ENCODE measurements at regions not wholly inside any gene's neighbourhood (a gene's known extent, or its start where the extent isn't known, plus 50 kb on each side); places are given as distances from the start of the nearest gene placed in this dataset.

GRCh38 chr9:80375477-80375876, 803.7 kb downstream of the TLE4 start:
- DNase-seq (ENCODE audit: low spot score): no peak
- no peak overlapping the region for H3K27ac ChIP-seq (ENCODE audit: extremely low read length, insufficient read depth, low read length)
- TF ChIP-seq ZNF383 (CRISPR knock-in tag; IDR thresholded peaks at IDR 0.05; ENCODE audit: borderline replicate concordance) (no peak), ZFP1 (CRISPR knock-in tag; IDR thresholded peaks at IDR 0.05) (no peak), ZNF781 (CRISPR knock-in tag; IDR thresholded peaks at IDR 0.05; ENCODE audit: borderline replicate concordance, not compliant biosample characterization) (no peak), CBX5 (CRISPR knock-in tag; IDR thresholded peaks at IDR 0.05; ENCODE audit: borderline replicate concordance) (no peak), HDAC2 (CRISPR knock-in tag; IDR thresholded peaks at IDR 0.05) (no peak), ZNF20 (CRISPR knock-in tag; IDR thresholded peaks at IDR 0.05) (no peak), ZZZ3 (CRISPR knock-in tag; IDR thresholded peaks at IDR 0.05; ENCODE audit: borderline replicate concordance) (no peak), AKAP8 (CRISPR knock-in tag; IDR thresholded peaks at IDR 0.05) (no peak), ZNF530 (CRISPR knock-in tag; IDR thresholded peaks at IDR 0.05; ENCODE audit: low read depth) (no peak), ZFP36 (IDR thresholded peaks at IDR 0.05; ENCODE audit: borderline replicate concordance, low read depth, low read length, partially characterized antibody) (no peak), NFE2 (CRISPR knock-in tag; IDR thresholded peaks at IDR 0.05) (no peak), RXRA (CRISPR knock-in tag; IDR thresholded peaks at IDR 0.05) (no peak), ZNF317 (CRISPR knock-in tag; IDR thresholded peaks at IDR 0.05) (no peak)
- TF ChIP-seq, protein P1, sequence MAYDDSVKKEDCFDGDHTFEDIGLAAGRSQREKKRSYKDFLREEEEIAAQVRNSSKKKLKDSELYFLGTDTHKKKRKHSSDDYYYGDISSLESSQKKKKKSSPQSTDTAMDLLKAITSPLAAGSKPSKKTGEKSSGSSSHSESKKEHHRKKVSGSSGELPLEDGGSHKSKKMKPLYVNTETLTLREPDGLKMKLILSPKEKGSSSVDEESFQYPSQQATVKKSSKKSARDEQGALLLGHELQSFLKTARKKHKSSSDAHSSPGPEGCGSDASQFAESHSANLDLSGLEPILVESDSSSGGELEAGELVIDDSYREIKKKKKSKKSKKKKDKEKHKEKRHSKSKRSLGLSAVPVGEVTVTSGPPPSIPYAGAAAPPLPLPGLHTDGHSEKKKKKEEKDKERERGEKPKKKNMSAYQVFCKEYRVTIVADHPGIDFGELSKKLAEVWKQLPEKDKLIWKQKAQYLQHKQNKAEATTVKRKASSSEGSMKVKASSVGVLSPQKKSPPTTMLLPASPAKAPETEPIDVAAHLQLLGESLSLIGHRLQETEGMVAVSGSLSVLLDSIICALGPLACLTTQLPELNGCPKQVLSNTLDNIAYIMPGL (CRISPR knock-in tag; IDR thresholded peaks at IDR 0.05; ENCODE audit: borderline replicate concordance in 1 of 2, low read depth in 1 of 2): no peak
- TF ChIP-seq, protein P2, sequence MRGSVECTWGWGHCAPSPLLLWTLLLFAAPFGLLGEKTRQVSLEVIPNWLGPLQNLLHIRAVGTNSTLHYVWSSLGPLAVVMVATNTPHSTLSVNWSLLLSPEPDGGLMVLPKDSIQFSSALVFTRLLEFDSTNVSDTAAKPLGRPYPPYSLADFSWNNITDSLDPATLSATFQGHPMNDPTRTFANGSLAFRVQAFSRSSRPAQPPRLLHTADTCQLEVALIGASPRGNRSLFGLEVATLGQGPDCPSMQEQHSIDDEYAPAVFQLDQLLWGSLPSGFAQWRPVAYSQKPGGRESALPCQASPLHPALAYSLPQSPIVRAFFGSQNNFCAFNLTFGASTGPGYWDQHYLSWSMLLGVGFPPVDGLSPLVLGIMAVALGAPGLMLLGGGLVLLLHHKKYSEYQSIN (CRISPR knock-in tag; IDR thresholded peaks at IDR 0.05; ENCODE audit: borderline replicate concordance): no peak
- TF ChIP-seq, protein P3, sequence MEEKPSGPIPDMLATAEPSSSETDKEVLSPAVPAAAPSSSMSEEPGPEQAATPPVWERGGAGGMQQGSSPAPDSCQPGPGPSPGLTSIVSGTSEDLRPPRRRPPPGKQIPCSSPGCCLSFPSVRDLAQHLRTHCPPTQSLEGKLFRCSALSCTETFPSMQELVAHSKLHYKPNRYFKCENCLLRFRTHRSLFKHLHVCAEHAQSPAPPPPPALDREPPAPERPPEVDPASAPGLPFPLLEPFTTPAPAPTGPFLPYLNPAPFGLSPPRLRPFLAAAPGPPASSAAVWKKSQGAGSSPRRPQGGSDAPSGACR (CRISPR knock-in tag; IDR thresholded peaks at IDR 0.05): no peak
- TF ChIP-seq, protein P4, sequence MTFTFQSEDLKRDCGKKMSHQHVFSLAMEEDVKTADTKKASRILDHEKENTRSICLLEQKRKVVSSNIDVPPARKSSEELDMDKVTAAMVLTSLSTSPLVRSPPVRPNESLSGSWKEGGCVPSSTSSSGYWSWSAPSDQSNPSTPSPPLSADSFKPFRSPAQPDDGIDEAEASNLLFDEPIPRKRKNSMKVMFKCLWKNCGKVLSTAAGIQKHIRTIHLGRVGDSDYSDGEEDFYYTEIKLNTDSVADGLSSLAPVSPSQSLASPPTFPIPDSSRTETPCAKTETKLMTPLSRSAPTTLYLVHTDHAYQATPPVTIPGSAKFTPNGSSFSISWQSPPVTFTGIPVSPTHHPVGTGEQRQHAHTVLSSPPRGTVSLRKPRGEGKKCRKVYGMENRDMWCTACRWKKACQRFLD (CRISPR knock-in tag; IDR thresholded peaks at IDR 0.05; ENCODE audit: borderline replicate concordance): no peak
- no TSS peak for BruUV-seq (replicated peaks)
- peaks cover 7% of the 10 kb centered on the region; the same call in 1 of the 2 replicates for H3K9me3 ChIP-seq (ENCODE audit: low read length)
- H3K9ac ChIP-seq (ENCODE audit: insufficient read depth, low read depth, low read length): no peak overlapping the region
- ATAC-seq: no peak
- H3K36me3 ChIP-seq (replicated peaks in 1 of 2; ENCODE audit: control insufficient read depth in 1 of 2, insufficient read depth in 2 of 2, low read length in 2 of 2): no peaks in the 10 kb centered on the region
- H4K20me1 ChIP-seq (ENCODE audit: insufficient read depth, low read length): no peaks in the 10 kb centered on the region
- WGBS (ENCODE audit: low lambda C conversion rate): 0% methylated on average over 1 of the region's 1 CpG
- H2AFZ ChIP-seq (ENCODE audit: low read length): no peak overlapping the region
- ChIA-PET CTCF (ENCODE audit: low intra/inter-chr PET ratio, low total read pairs) (no interaction called here), POLR2A (no interaction called here)
- no peaks in the 10 kb centered on the region for H3K4me1 ChIP-seq (ENCODE audit: insufficient read depth, low read length)
- H3K27me3 ChIP-seq (ENCODE audit: control insufficient read depth in 1 of 2, insufficient read depth in 2 of 2, low read length in 2 of 2): no peaks in the 10 kb centered on the region
- in situ Hi-C loops (cut with HindIII; ENCODE audit: extremely low pct_ligation_motif_present, low pct_unique_long_range_greater_than_20kb) (no loop called here), intact Hi-C loops (cut with micrococcal nuclease; ENCODE audit: unreplicated experiment) (no loop called here)
- no peak for FAIRE-seq
- H3K4me2 ChIP-seq (ENCODE audit: low read depth, low read length): no peak overlapping the region
- H3K4me3 ChIP-seq (replicated peaks in 1 of 3; ENCODE audit: insufficient read depth in 1 of 3, low read depth in 2 of 3, low read length in 3 of 3): no peak overlapping the region
- H3K79me2 ChIP-seq (ENCODE audit: insufficient read depth, low read length): no peaks in the 10 kb centered on the region
